Activated CD8-positive, alpha-beta T cell treated with anti-CD3 and anti-CD28 coated beads for 36 hours (primary cell): ENCODE measurements at regions not wholly inside any gene's neighbourhood (a gene's known extent, or its start where the extent isn't known, plus 50 kb on each side); places are given as distances from the start of the nearest gene placed in this dataset.
A peak's percentile ranks its signal among the peaks of the same experiment; 100 is the strongest.

ENCODE experiments used
- ATAC-seq: fragments of 200-7000 bp; cut with Tn5 transposase; one replicate; pipeline ENCODE4 v1.10.0; 2021; ENCODE audit warnings: mild to moderate bottlenecking, moderate library complexity
- CTCF ChIA-PET: fragments of 350-600 bp; sonication (Branson Sonifier 250); formaldehyde crosslinking; loops from one replicate; lab custom pipeline; 2021; ENCODE audit warnings: antibody characterized with exemption; lab: Charles Lee
- POLR2A ChIA-PET: fragments of 350-600 bp; sonication (Branson Sonifier 250); formaldehyde crosslinking; loops from one replicate; lab custom pipeline; 2021; ENCODE audit warnings: antibody characterized with exemption; lab: Charles Lee
- DNase-seq: peaks from one replicate; pipeline ENCODE4 v3.0.0-alpha.2; 2020
- H3K27ac Mint-ChIP-seq: one replicate; pipeline ENCODE4 v1.8.0; 2021; ENCODE audit warnings: mild to moderate bottlenecking, mixed read lengths
- H3K27me3 Mint-ChIP-seq: one replicate; pipeline ENCODE4 v1.8.0; 2021; ENCODE audit warnings: mixed read lengths
- H3K36me3 Mint-ChIP-seq: one replicate; pipeline ENCODE4 v1.8.0; 2021; ENCODE audit warnings: low read depth, mixed read lengths
- H3K4me1 Mint-ChIP-seq: one replicate; pipeline ENCODE4 v1.8.0; 2021; ENCODE audit warnings: low read depth, mixed read lengths
- H3K4me3 Mint-ChIP-seq: one replicate; pipeline ENCODE4 v1.8.0; 2021; ENCODE audit warnings: mild to moderate bottlenecking, moderate library complexity, mixed read lengths
- H3K9me3 Mint-ChIP-seq: one replicate; pipeline ENCODE4 v1.8.0; 2021; ENCODE audit warnings: mixed read lengths
- intact Hi-C: fragments of 100-400 bp; cut with micrococcal nuclease; formaldehyde crosslinking; loops from one replicate; pipeline ENCODE4 v1.10.0; 2022
- TF ChIP-seq, protein P1 (sequence below): fragments of 200-600 bp; IDR thresholded peaks from one replicate; pipeline ENCODE4 v1.8.0; 2022; ENCODE audit warnings: antibody characterized with exemption, mild to moderate bottlenecking

DNA sequence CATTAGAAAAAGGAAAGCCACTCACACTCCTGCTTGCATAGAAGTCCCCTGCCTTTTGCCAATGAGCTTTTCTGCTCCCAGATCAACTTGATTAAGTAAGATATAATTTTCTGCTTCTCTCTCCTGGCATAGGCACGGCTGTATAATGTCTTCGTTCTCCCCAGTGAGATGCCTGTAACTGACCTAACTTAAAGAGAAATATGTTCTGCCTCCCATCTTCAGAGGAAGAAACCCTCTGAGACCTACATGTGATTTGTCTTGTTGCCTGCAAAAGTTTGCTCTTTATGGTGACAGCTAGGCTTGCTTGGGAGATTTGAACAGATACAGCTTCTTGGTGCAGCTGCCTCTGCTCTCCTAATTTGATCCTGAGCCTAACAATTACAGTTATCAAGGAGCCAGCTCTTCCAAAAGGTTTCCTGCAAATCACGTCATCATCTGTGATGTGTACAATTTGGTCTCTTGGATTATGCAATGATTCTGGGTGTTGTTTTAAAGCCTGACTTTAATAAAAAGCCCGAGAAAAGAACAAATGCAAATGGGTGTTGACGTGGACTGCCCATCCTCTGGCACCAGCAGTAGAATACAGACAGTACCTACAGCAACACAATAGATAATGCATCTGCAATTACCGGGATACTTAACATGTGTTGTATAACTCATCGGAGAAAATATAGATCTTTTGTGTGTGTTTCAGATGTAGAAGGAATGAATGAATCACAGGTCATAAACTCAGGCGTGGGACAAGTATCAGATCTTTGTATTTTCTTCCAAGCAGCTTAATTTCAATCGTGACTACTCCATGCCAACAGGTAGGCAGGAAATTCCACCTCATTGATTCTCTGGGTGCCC lies 76.2 kb upstream of the KAZN start:
- ATAC-seq (no peak), DNase-seq (no peak)
- Mint-ChIP-seq H3K27ac (no peak overlapping the region), H3K4me1 (no peaks in the 10 kb centered on the region), H3K4me3 (no peak overlapping the region), H3K27me3 (peaks cover 7% of the 10 kb centered on the region), H3K36me3 (no peaks in the 10 kb centered on the region), H3K9me3 (no peaks in the 10 kb centered on the region)
- TF ChIP-seq, protein P1, sequence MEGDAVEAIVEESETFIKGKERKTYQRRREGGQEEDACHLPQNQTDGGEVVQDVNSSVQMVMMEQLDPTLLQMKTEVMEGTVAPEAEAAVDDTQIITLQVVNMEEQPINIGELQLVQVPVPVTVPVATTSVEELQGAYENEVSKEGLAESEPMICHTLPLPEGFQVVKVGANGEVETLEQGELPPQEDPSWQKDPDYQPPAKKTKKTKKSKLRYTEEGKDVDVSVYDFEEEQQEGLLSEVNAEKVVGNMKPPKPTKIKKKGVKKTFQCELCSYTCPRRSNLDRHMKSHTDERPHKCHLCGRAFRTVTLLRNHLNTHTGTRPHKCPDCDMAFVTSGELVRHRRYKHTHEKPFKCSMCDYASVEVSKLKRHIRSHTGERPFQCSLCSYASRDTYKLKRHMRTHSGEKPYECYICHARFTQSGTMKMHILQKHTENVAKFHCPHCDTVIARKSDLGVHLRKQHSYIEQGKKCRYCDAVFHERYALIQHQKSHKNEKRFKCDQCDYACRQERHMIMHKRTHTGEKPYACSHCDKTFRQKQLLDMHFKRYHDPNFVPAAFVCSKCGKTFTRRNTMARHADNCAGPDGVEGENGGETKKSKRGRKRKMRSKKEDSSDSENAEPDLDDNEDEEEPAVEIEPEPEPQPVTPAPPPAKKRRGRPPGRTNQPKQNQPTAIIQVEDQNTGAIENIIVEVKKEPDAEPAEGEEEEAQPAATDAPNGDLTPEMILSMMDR, result no peak
- intact Hi-C loops, result no loop called here
- ChIA-PET POLR2A (no interaction called here), CTCF (no interaction called here)

DNA sequence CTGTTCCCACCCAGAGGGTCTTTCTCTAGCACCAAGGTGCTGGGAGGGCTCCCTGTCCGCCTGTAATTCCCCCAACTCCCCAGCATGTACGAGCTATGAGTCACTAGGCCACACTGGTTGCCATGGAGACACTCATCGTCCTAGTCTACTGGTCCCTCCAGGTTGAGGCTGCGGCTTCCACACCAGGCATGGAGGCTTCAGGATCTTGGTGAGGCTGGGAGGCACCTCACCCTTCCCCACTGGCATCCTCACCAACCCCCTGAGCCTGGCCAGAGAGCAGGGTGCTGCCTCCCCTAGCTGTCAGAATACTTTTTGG lies 75.6 kb upstream of the KAZN start:
- Mint-ChIP-seq H3K4me3 (no peak overlapping the region), H3K9me3 (no peaks in the 10 kb centered on the region), H3K4me1 (no peaks in the 10 kb centered on the region), H3K36me3 (no peaks in the 10 kb centered on the region), H3K27ac (no peak overlapping the region), H3K27me3 (peaks cover 7% of the 10 kb centered on the region)
- TF ChIP-seq, protein P1, result no peak
- intact Hi-C loops, result no loop called here
- ChIA-PET CTCF (no interaction called here), POLR2A (no interaction called here)
- DNase-seq, result peak; percentile 2
- ATAC-seq, result no peak

DNA sequence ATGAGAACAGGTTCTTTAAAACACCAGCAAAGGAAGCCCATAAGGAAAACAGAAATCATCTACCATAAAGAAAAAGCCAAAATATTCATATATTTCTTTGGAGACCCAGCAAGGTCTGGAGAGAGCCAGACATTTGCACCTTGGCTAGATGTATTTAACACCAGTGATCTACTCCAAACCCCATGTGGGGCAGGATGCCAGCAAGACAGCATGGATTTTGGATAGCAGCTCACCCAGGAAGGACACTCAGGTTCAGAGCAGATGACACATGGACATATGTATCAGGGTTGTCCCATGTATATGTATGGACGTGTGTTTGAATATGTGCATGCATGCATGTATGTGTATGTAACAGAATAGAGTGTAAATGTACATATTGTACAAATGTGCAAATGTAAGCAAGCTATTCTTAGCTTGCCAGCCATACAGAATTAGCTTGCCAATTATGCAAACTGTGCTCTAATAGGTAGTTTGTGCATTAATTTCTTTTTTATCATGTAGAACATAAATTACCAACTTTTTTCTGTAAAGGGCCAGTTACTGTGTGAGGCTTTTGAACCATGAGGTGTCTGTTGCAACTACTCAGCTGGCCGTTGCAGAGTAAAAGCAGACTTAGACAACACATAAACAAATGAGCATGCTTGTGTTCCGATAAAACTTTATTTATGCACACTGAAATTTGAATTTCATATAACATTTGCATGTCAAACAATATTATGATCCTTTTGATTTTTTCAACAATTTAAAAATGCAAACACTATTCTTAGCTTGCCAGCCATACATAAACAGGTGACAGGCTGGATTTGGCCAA lies 73.5 kb upstream of the KAZN start:
- H3K4me1 Mint-ChIP-seq, result no peaks in the 10 kb centered on the region
- ATAC-seq (no peak), DNase-seq (no peak)
- H3K36me3 Mint-ChIP-seq, result no peaks in the 10 kb centered on the region
- ChIA-PET CTCF (no interaction called here), POLR2A (no interaction called here)
- H3K27ac Mint-ChIP-seq, result no peak overlapping the region
- peaks cover 7% of the 10 kb centered on the region for H3K27me3 Mint-ChIP-seq
- TF ChIP-seq, protein P1, result no peak
- intact Hi-C loops, result no loop called here
- H3K9me3 Mint-ChIP-seq, result no peaks in the 10 kb centered on the region
- H3K4me3 Mint-ChIP-seq, result no peak overlapping the region

DNA sequence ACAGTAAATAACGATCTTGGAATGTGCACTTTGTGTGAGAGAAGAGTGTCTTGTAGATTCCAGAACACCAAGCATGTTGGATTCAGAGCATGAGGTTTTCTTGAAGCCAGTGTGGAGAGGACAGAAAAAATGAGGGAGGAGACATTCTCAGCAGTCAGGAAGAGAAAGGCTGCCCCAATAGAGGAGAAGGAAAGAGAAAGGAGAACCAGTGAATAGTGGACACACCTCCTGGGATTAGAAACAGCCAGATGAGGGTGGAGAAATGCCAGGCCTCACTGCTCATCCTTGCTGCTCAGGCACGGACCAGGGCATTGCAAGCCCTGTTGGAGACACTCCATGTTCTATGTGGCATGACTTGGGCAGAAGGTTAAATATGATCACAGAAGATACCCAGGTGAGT lies 69.0 kb upstream of the KAZN start:
- intact Hi-C loops, result no loop called here
- CTCF ChIA-PET, result no interaction called here
- Mint-ChIP-seq H3K4me1 (no peaks in the 10 kb centered on the region), H3K27me3 (peaks cover 3% of the 10 kb centered on the region), H3K36me3 (no peaks in the 10 kb centered on the region), H3K4me3 (no peak overlapping the region), H3K27ac (no peak overlapping the region), H3K9me3 (no peaks in the 10 kb centered on the region)
- POLR2A ChIA-PET, result no interaction called here
- no peak for ATAC-seq
- no peak for DNase-seq
- TF ChIP-seq, protein P1, result no peak

DNA sequence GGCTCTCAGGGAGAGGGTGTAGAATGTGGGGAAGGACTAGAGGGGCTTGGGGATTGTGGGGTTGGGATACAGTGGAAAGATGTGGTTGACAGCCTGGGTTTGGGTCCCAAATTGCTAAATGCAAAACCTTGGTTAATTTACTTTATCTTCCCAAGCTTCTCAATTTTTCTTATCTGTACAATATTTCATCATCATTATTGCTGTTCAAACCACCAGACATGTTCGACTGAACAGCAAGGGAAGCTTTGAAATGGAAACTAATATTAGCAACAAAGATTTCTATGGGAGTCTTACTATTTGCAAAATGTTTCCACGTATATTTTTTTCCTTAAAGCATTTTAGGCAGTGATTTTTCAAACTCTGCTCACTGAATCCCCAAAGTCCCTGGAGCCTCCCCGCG lies 67.0 kb upstream of the KAZN start:
- DNase-seq (no peak), ATAC-seq (no peak)
- no peaks in the 10 kb centered on the region for H3K36me3 Mint-ChIP-seq
- CTCF ChIA-PET, result no interaction called here
- intact Hi-C loops, result no loop called here
- peaks cover 2% of the 10 kb centered on the region for H3K27me3 Mint-ChIP-seq
- H3K9me3 Mint-ChIP-seq, result no peaks in the 10 kb centered on the region
- TF ChIP-seq, protein P1, result no peak
- H3K4me1 Mint-ChIP-seq, result no peaks in the 10 kb centered on the region
- H3K4me3 Mint-ChIP-seq, result no peak overlapping the region
- H3K27ac Mint-ChIP-seq, result no peak overlapping the region
- POLR2A ChIA-PET, result no interaction called here
